NCI-H1048 (cell line): ENCODE measurements at regions not wholly inside any gene's neighbourhood (a gene's known extent, or its start where the extent isn't known, plus 50 kb on each side); places are given as distances from the start of the nearest gene placed in this dataset.

ENCODE experiments used
- DNase-seq: peaks from one replicate; lab custom pipeline; 2025; lab: John Stamatoyannopoulos, UW

- DNase-seq, result no peak
These were observed 222.7 kb upstream of the LNX1 start for GRCh38 chr4:53813998-53814397.

- DNase-seq, result no peak
These were observed 219.4 kb upstream of the LNX1 start for GRCh38 chr4:53810643-53811042.

- DNase-seq, result no peak
These were observed 218.5 kb upstream of the LNX1 start for GRCh38 chr4:53809816-53810215.

GRCh38 chr4:53805291-53805690 lies 214.0 kb upstream of the LNX1 start:
- no peak for DNase-seq

- DNase-seq, result no peak
These were observed 213.4 kb upstream of the LNX1 start for GRCh38 chr4:53804719-53805118.

- DNase-seq, result no peak
These were observed 211.2 kb upstream of the LNX1 start for GRCh38 chr4:53802500-53802899.

GRCh38 chr4:53801373-53801772 lies 210.1 kb upstream of the LNX1 start:
- no peak for DNase-seq

- no peak for DNase-seq
These were observed 209.5 kb upstream of the LNX1 start for GRCh38 chr4:53800741-53801140.

GRCh38 chr4:53793096-53793495 lies 201.8 kb upstream of the LNX1 start:
- no peak for DNase-seq

- DNase-seq, result no peak
These were observed 199.0 kb upstream of the LNX1 start for GRCh38 chr4:53790286-53790685.

- DNase-seq, result no peak
These were observed 197.3 kb upstream of the LNX1 start for GRCh38 chr4:53788621-53789020.

GRCh38 chr4:53788011-53788410 lies 196.7 kb upstream of the LNX1 start:
- no peak for DNase-seq

GRCh38 chr4:53786632-53787031 lies 195.3 kb upstream of the LNX1 start:
- no peak for DNase-seq

GRCh38 chr4:53785996-53786395 lies 194.7 kb upstream of the LNX1 start:
- no peak for DNase-seq

GRCh38 chr4:53784112-53784511 lies 192.8 kb upstream of the LNX1 start:
- no peak for DNase-seq

- DNase-seq, result no peak
These were observed 192.0 kb upstream of the LNX1 start for GRCh38 chr4:53783208-53783859.

GRCh38 chr4:53782458-53782845 lies 191.2 kb upstream of the LNX1 start:
- no peak for DNase-seq

- DNase-seq, result no peak
These were observed 190.6 kb upstream of the LNX1 start for GRCh38 chr4:53781629-53782457.

GRCh38 chr4:53780736-53781400 lies 189.6 kb upstream of the LNX1 start:
- no peak for DNase-seq

- DNase-seq, result no peak
These were observed 187.7 kb upstream of the LNX1 start for GRCh38 chr4:53779025-53779424.

GRCh38 chr4:53778155-53778554 lies 186.9 kb upstream of the LNX1 start:
- DNase-seq, result no peak

- no peak for DNase-seq
These were observed 186.1 kb upstream of the LNX1 start for GRCh38 chr4:53777244-53777984.
